ENCODE measurements at regions not wholly inside any gene's neighbourhood (a gene's known extent, or its start where the extent isn't known, plus 50 kb on each side); places are given as distances from the start of the nearest gene placed in this dataset.

- TF ChIP-seq TCF4 (CRISPR knock-in tag; IDR thresholded peaks at IDR 0.05; ENCODE audit: borderline replicate concordance) (no peak), ZFP3 (CRISPR knock-in tag; IDR thresholded peaks at IDR 0.05) (no peak), CSDC2 (CRISPR knock-in tag; IDR thresholded peaks at IDR 0.05) (no peak), ZC3H10 (CRISPR knock-in tag; IDR thresholded peaks at IDR 0.05) (no peak), CREB5 (CRISPR knock-in tag; IDR thresholded peaks at IDR 0.05; ENCODE audit: low read depth) (no peak)
- TF ChIP-seq, protein P1, sequence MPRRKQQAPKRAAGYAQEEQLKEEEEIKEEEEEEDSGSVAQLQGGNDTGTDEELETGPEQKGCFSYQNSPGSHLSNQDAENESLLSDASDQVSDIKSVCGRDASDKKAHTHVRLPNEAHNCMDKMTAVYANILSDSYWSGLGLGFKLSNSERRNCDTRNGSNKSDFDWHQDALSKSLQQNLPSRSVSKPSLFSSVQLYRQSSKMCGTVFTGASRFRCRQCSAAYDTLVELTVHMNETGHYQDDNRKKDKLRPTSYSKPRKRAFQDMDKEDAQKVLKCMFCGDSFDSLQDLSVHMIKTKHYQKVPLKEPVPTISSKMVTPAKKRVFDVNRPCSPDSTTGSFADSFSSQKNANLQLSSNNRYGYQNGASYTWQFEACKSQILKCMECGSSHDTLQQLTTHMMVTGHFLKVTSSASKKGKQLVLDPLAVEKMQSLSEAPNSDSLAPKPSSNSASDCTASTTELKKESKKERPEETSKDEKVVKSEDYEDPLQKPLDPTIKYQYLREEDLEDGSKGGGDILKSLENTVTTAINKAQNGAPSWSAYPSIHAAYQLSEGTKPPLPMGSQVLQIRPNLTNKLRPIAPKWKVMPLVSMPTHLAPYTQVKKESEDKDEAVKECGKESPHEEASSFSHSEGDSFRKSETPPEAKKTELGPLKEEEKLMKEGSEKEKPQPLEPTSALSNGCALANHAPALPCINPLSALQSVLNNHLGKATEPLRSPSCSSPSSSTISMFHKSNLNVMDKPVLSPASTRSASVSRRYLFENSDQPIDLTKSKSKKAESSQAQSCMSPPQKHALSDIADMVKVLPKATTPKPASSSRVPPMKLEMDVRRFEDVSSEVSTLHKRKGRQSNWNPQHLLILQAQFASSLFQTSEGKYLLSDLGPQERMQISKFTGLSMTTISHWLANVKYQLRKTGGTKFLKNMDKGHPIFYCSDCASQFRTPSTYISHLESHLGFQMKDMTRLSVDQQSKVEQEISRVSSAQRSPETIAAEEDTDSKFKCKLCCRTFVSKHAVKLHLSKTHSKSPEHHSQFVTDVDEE (CRISPR knock-in tag; IDR thresholded peaks at IDR 0.05) = no peak
- TF ChIP-seq, protein P2, sequence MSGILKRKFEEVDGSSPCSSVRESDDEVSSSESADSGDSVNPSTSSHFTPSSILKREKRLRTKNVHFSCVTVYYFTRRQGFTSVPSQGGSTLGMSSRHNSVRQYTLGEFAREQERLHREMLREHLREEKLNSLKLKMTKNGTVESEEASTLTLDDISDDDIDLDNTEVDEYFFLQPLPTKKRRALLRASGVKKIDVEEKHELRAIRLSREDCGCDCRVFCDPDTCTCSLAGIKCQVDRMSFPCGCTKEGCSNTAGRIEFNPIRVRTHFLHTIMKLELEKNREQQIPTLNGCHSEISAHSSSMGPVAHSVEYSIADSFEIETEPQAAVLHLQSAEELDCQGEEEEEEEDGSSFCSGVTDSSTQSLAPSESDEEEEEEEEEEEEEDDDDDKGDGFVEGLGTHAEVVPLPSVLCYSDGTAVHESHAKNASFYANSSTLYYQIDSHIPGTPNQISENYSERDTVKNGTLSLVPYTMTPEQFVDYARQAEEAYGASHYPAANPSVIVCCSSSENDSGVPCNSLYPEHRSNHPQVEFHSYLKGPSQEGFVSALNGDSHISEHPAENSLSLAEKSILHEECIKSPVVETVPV (CRISPR knock-in tag; IDR thresholded peaks at IDR 0.05) = no peak
These were observed 566.2 kb upstream of the ZFHX3 start for GRCh38 chr16:73614131-73614530.

Measured in SK-N-SH treated with all-trans-retinoic acid at 6 μM for 48 hours (cell line).